ENCODE measurements at regions not wholly inside any gene's neighbourhood (a gene's known extent, or its start where the extent isn't known, plus 50 kb on each side); places are given as distances from the start of the nearest gene placed in this dataset.

GRCh38 chr12:91422811-91423692 is 240.4 kb upstream of the DCN start:
- Mint-ChIP-seq H3K36me3 (ENCODE audit: low read depth) (no peaks in the 10 kb centered on the region), H3K9me3 (no peaks in the 10 kb centered on the region), H3K4me3 (no peak overlapping the region), H3K27me3 (peaks cover 5% of the 10 kb centered on the region), H3K27ac (no peak overlapping the region), H3K4me1 (ENCODE audit: low read depth) (no peaks in the 10 kb centered on the region)
- ChIA-PET CTCF (no interaction called here), POLR2A (no interaction called here)
- no peak for ATAC-seq
- no peak for DNase-seq
- TF ChIP-seq, protein P1, sequence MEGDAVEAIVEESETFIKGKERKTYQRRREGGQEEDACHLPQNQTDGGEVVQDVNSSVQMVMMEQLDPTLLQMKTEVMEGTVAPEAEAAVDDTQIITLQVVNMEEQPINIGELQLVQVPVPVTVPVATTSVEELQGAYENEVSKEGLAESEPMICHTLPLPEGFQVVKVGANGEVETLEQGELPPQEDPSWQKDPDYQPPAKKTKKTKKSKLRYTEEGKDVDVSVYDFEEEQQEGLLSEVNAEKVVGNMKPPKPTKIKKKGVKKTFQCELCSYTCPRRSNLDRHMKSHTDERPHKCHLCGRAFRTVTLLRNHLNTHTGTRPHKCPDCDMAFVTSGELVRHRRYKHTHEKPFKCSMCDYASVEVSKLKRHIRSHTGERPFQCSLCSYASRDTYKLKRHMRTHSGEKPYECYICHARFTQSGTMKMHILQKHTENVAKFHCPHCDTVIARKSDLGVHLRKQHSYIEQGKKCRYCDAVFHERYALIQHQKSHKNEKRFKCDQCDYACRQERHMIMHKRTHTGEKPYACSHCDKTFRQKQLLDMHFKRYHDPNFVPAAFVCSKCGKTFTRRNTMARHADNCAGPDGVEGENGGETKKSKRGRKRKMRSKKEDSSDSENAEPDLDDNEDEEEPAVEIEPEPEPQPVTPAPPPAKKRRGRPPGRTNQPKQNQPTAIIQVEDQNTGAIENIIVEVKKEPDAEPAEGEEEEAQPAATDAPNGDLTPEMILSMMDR (IDR thresholded peaks at IDR 0.05), result no peak
- intact Hi-C loops (cut with micrococcal nuclease), result no loop called here

DNA sequence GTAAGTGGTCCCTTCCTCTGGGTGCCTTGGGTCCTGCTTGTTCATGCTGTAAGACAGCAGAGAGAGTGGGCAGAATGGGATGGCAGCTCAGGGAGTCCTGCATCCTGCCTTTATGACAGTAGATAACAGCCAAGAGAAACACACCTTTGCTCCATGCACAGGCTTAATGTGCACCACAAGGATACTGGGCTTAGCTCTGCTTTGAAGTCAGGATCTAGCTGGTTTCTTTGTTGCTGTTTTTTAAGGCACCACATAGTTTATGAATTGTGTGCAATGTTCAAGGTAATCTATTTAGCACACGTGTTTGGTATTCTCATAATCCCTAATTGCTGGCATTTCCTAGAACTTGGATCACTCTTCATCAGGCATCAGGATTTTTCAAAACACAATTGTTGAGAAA is 239.5 kb upstream of the DCN start:
- H3K9me3 Mint-ChIP-seq, result no peaks in the 10 kb centered on the region
- DNase-seq (no peak), ATAC-seq (no peak)
- H3K4me3 Mint-ChIP-seq, result no peak overlapping the region
- H3K4me1 Mint-ChIP-seq (ENCODE audit: low read depth), result no peaks in the 10 kb centered on the region
- H3K27ac Mint-ChIP-seq, result no peak overlapping the region
- POLR2A ChIA-PET, result no interaction called here
- intact Hi-C loops (cut with micrococcal nuclease), result no loop called here
- TF ChIP-seq, protein P1 (IDR thresholded peaks at IDR 0.05), result no peak
- H3K27me3 Mint-ChIP-seq, result peaks cover 5% of the 10 kb centered on the region
- CTCF ChIA-PET, result interaction anchor here (0.7 kb wide), 1 partner anchor 292 kb away, joined by 3 read pairs; no protein-coding TSS in a partner anchor
- no peaks in the 10 kb centered on the region for H3K36me3 Mint-ChIP-seq (ENCODE audit: low read depth)

- ChIA-PET CTCF (interaction anchor here (1.2 kb wide), 1 partner anchor 37 kb away, joined by 4 read pairs; no protein-coding TSS in a partner anchor), POLR2A (no interaction called here)
- DNase-seq (no peak), ATAC-seq (no peak)
- intact Hi-C loops (cut with micrococcal nuclease), result no loop called here
- H3K4me3 Mint-ChIP-seq, result no peak overlapping the region
- TF ChIP-seq, protein P1 (IDR thresholded peaks at IDR 0.05), result no peak
- no peaks in the 10 kb centered on the region for H3K9me3 Mint-ChIP-seq
- no peak overlapping the region for H3K27ac Mint-ChIP-seq
- H3K36me3 Mint-ChIP-seq (ENCODE audit: low read depth), result no peaks in the 10 kb centered on the region
- no peaks in the 10 kb centered on the region for H3K4me1 Mint-ChIP-seq (ENCODE audit: low read depth)
- H3K27me3 Mint-ChIP-seq, result peaks cover 10% of the 10 kb centered on the region
These were observed 237.2 kb upstream of the DCN start for GRCh38 chr12:91419809-91420208.

GRCh38 chr12:91418221-91419090 is 235.8 kb upstream of the DCN start:
- H3K4me3 Mint-ChIP-seq, result no peak overlapping the region
- H3K36me3 Mint-ChIP-seq (ENCODE audit: low read depth), result no peaks in the 10 kb centered on the region
- no peaks in the 10 kb centered on the region for H3K4me1 Mint-ChIP-seq (ENCODE audit: low read depth)
- CTCF ChIA-PET, result no interaction called here
- TF ChIP-seq, protein P1 (IDR thresholded peaks at IDR 0.05), result no peak
- H3K27ac Mint-ChIP-seq, result no peak overlapping the region
- no peak for DNase-seq
- no peaks in the 10 kb centered on the region for H3K9me3 Mint-ChIP-seq
- POLR2A ChIA-PET, result no interaction called here
- ATAC-seq, result no peak
- peaks cover 10% of the 10 kb centered on the region for H3K27me3 Mint-ChIP-seq
- intact Hi-C loops (cut with micrococcal nuclease), result no loop called here

- POLR2A ChIA-PET, result interaction anchor here (0.9 kb wide), 1 partner anchor 9 kb away, joined by 3 read pairs; no protein-coding TSS in a partner anchor
- CTCF ChIA-PET, result no interaction called here
- no peaks in the 10 kb centered on the region for H3K36me3 Mint-ChIP-seq (ENCODE audit: low read depth)
- TF ChIP-seq, protein P1 (IDR thresholded peaks at IDR 0.05), result no peak
- H3K4me3 Mint-ChIP-seq, result no peak overlapping the region
- ATAC-seq (no peak), DNase-seq (no peak)
- no peak overlapping the region for H3K27ac Mint-ChIP-seq
- intact Hi-C loops (cut with micrococcal nuclease), result no loop called here
- H3K4me1 Mint-ChIP-seq (ENCODE audit: low read depth), result no peaks in the 10 kb centered on the region
- no peaks in the 10 kb centered on the region for H3K9me3 Mint-ChIP-seq
- peaks cover 10% of the 10 kb centered on the region for H3K27me3 Mint-ChIP-seq
These were observed 235.0 kb upstream of the DCN start for GRCh38 chr12:91417650-91418049.

Measured in activated CD8-positive, alpha-beta T cell treated with anti-CD3 and anti-CD28 coated beads for 36 hours (primary cell).